GM21528 (cell line): ENCODE measurements at regions not wholly inside any gene's neighbourhood (a gene's known extent, or its start where the extent isn't known, plus 50 kb on each side); places are given as distances from the start of the nearest gene placed in this dataset.

Source experiments
- ATAC-seq: cut with Tn5 transposase; IDR thresholded peaks from one replicate; pipeline ENCODE4 v1.9.1; 2021; ENCODE audit warnings: mild to moderate bottlenecking, moderate library complexity; ENCODE audit not compliant: unreplicated experiment, low FRiP score

DNA sequence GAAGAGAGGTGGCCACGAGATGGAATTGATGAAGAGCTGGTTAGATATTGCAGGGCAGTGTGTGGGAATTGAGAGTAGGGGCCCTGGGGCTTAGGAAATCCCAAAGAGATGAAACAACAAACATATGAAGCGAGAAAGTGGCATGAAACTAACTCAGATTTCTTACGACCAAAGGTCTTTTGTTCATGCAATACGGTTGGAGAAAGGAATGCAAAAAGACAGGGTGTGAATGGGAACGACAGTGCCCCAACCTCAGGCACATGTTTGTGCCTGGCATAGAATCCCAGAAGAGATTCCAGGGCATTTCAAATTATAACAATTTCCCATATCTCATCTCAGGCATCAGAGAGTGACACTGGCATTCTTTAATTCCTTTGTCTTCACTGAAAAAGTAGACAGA lies 199.2 kb downstream of the ACTL7B start:
- no peak for ATAC-seq

DNA sequence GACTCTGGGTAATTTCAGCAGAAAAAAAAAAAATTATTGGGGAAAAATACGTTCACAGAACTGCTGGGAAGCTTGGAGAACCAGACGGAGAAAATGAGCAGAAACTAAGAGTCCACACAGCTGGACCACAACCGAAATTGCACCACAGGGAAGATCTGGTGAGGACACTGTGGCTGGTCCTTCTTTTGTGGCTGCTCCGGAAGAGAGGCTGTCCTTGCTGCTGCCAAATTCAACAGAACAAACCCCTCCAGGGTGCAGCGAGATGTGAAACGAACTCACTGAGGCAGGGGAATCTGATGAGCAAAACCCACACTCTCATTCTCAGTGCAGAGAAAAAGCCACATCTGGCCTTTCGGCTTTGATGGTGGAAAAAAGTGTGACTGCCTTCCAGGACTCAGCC lies 200.0 kb downstream of the ACTL7B start:
- no peak for ATAC-seq

DNA sequence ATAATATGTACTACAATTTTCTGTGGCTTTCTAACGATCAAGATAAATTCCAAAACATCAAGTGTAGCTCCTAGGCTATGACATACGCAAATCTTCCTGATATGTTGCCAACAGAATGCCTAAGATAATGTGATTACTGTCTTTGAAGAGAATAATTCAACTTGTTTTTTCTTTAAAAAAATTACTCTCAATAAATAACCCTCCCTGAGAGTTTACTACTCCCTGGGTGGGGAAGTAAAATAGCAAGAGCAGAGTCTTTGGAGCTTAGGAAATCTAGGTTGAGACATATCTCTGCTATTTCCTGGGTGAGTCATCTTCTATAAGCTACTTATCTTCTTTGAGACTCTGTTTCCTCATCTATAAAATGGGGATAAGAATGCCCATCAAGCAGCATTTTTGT lies 201.2 kb downstream of the ACTL7B start:
- ATAC-seq = no peak

DNA sequence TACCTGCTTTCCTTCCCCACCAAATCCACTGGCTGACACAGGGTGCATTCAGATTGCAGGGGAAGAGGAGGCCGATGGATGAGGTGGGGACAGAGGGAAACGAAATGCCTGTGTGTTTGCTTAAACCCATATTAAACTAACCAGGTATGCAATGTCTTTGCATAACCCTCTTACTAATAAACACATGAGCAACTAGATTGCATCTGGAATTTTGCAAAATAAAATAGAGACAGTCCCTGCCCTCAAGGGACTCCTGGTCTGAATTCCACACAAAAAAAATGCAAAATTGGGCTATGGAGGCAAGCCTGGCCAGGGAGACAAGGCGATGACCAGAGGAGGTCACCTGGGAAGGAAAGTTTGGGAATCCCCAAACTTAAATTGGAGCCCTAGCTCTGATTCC lies 202.9 kb downstream of the ACTL7B start:
- ATAC-seq = no peak

DNA sequence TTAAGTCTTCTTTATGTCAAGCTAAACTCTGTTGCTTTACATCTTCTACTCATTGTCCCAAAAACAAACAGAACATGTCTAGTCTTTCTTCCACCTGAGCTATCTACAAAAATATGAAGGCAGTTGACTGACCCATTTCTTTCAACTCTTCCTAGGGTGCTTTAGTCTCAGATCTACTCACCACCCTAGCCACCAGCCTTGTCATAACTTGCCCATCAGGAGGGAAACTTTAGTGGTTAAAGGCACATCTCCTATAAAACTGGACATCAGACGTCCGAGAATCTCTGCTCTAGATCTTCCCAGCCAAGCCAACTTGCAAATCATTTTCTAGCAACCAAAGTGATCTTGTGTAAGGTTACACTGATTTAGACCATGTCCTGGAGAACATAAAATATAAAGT lies 205.0 kb downstream of the ACTL7B start:
- ATAC-seq = no peak

DNA sequence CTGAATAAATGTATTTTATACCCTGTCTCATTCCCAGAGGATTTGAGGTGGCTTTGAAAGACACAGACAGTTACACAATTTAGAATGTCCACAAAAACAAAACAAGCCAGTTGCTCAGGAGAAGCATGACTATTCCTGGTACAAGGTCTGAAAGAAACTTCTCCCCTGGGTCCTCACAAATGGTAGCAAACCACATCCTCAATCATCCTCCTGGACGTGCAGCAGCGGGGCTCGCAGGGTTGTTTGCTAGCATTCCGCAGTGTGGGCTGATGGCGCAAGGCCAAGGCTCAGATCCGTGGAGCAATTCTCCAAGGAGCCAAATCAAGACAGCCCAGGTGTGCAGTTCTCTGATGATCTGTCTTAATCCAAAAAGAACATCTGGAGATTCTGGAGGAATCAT lies 210.3 kb downstream of the ACTL7B start:
- ATAC-seq = no peak

DNA sequence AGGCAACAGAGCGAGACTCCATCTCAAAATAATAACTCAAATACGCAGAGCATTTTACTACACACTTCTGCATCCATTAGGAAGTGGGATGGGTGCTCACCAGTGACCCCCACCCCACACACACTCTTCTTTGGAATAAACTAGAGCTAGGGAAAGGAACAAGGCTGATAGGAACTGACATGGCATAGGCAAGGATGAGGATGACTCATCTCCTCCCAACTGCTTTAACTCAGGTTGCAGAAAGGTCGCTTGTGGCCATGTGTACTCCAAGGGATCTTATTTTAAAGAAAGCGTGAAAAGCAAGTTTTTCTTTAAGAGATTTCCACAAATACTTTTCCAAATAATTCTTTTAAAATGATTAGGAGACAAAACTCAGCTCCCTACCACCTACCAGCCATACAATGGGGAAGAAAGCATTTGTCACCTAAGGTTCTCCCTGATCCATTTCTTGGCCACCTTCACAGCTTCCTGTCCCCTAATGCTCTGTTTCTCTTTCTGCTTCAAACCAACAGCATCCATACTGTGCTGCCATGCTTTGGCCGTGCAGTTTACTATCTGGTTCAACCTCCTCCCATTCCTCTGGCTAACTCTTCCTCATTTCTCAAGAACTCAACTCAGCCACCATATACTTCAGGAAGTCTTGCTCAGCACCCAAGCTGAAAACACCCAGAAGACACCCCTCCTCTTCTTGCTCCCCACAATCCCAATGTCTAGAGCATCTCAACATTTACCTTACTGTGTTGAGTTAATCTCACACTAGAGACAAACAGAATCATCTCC lies 211.9 kb downstream of the ACTL7B start:
- no peak for ATAC-seq

DNA sequence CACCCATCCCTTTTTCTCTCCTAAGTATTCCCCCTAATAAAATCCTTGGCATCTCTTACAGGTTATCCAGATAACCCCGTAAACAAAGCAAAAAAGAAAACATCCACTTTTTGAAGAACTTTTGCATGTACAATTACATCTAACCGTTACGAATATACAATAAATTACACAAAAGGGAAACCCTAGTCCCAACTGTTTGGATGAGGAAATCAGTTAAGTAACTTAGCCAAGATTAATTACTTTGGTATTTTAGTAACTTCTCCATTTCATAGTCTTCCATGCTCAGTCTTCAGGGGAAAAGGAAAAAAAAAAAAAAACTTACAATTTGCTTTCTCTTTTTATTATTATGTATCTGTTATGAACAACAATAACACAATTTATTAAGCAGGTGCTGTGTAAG lies 212.9 kb downstream of the ACTL7B start:
- ATAC-seq = no peak

DNA sequence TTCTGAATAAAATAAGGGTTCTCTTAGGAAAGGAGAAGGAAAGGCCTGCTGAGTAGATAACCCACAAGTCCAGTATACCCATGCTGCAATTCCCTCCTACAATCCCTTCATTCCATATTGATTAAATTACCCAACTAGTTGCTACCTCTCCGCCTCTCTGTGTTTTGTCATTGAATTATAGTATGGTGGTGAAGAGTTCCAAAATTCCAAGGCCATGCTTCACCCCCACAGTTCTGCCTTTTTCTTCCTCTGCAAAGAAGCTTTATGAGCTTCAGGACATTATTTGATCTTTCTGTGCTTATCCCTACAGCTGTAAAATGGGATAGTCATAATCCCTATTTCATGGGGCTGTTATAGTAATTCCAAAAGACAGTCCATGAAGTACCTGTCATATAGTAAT lies 215.6 kb downstream of the ACTL7B start:
- ATAC-seq = no peak

DNA sequence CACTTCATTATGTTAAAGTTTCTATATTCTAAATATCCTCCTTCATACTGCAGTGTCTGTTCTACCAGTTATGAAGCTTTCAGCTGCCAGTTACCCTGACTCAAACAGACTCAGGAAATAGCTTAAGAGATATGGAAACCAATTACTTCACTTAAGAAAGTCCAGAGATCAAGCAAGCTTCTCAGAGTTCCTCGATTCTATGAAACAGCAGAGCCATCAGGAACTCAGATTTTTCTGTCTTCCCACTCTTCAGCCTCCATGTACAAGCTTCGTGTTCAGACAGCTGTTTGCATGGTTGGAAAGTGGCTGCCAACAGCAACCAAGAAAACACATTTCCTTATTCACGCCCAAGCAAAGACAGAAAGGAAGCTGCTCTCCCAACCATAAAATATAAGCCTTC lies 216.1 kb downstream of the ACTL7B start:
- ATAC-seq = no peak

DNA sequence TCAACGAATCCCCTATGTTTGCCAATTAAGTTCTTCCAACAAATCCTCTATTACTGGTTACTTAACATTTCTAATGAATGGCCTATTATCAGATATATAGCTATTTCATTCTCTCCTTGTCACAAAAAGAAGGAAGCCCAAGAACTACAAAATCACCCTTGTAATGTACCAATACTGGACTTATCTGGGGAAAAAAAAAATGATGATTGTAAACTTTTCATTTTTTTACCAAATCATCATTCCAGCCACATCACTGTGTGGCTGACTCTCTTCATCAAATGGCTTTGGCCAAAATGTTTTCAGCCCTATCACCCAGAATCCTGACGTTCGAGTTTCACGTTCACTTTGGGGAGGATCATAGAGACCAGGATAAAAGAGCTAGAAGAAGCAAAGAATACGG lies 216.7 kb downstream of the ACTL7B start:
- no peak for ATAC-seq

DNA sequence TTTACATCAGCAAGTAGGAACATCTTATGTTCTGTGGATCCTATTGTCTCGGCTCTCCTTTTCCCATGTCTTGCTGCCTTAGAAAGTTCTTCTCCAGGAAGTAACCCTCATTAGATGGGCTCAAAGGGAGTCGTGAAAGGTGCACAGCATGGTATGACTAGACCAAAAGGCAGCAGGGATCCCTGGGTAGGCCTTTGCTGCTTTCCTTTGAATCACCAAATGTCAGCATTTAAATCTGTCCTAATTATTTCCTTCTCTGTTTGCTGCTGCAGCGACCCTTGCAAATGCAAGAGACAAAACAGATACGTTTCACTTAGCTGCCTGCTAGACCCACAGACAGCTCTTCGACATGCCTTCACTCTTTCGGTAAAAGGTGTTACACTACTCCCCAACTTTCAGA lies 218.4 kb downstream of the ACTL7B start:
- no peak for ATAC-seq

DNA sequence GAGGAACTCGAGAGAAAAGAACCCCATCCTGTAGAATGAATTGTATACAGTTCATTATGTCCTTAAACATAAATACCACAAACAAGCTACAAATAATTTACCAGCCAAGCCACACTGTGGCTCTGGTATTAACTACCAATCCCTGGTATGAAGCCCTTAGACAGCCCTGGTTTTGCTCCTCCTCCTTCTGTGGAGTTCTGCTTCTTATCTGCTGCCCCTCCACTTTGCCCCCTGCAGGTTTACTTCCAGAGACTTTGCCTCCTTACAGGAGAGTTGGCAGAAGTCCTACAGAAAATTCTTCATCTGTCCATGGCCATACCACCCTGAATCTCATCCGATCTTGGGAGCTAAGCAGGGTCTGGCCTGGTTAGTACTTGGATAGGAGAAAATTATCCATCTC lies 219.8 kb downstream of the ACTL7B start:
- ATAC-seq = no peak

DNA sequence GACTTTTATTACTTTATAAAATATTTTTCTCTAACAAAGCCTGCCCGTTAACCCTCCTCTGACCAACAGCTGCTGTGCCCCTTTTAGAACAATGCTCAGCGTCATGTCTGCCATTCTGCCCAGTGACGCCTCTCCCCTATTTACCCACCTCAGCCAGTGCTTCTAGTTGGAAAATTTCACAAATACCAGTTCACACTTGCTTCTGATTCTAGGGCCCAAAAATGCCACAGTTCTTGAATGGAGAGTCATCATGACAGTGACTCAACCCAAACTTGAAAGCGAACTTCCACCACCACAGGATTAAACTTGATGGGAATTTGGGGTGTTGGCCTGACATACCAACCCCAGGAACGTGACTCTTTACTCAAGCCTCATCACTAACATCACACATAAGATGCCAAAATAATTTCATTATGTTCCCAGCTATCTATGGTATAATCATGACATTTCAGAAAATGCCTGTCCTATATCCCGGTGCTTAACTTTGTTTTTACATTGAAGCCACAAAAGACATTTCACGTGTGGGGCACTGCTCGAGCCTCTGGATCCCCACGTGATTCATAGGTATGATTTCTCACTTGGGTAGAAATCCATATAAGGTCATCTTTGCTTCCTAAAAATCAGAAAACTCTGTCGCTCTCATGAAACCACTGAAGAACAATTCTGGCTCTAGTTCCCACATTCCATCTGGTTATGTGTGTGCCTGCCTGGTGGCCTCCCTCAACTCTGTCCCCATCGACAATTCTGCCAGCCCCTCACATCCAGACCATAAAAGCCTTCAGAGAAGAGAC lies 220.9 kb downstream of the ACTL7B start:
- no peak for ATAC-seq

DNA sequence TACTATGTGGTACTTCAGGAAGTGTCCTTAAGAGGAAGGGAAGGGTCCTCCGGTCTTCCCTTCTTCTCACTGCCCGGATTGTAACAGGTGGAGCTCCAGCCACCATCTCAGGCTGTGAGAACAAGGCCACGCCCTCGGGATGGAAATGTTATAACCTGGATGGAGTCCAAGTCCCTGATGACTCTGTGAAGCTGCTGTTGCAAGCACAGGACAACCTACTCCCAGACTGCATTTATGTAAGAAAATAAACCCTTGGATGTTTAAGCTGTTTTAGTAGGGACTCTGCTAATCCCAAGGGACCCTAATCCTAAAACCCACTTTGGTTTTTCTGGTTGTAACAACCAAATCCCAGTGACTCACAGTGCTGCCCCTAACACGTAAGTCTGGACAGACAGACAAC lies 221.6 kb downstream of the ACTL7B start:
- ATAC-seq = no peak

DNA sequence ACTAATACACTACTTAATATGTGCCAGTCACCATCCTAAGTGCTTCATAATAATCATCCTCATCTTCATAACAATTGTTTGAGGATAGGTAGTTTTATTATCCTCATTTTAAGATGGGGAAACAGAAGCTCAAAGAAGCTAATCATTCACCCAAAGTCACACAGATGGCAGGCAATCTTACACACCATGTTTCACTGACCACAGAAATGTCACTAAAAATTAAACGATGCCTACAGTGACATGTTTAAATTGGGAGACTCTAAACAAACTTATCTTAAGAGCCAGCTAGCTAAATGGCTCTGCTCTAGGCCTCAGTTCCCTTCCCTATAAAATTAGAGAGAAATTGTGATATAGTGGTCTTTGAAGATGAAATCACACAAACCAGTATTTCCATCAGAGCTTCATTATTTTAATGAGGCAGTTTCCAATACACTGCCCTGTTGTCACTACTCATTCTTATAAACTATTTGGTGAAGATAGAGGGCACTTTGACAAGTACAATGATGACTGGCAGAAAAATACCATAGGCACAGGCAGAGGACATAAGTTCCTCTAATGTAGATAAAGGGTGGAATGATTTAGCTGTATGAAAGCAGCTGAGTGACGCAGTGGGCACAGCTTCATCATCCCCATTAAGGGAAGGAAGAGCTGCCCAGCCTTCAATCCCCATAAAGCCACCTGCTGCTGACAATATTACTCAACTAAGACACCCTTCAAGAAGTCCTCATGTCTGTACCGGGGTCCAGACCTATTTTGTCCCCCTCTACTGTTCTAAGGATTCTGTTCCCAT lies 224.1 kb downstream of the ACTL7B start:
- no peak for ATAC-seq

DNA sequence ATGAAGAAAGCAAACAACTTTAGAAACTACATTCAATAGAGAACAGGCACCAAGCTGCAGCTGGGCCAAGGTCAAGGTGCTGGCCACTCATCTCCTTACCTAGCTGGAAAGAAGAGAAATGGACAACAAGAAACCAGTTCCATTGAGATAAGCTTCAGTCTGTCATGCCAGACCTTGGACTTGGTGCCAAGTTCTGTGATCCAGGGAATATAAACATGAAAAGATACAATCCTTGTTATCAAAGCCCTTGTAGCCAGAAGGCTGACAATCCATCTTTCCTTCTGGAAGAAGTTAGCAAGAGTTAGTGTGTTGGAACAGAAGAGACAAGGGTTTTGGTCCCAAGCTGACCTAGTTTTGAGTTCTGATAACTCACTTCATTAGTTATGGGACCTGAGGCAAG lies 227.5 kb downstream of the ACTL7B start:
- ATAC-seq = no peak

DNA sequence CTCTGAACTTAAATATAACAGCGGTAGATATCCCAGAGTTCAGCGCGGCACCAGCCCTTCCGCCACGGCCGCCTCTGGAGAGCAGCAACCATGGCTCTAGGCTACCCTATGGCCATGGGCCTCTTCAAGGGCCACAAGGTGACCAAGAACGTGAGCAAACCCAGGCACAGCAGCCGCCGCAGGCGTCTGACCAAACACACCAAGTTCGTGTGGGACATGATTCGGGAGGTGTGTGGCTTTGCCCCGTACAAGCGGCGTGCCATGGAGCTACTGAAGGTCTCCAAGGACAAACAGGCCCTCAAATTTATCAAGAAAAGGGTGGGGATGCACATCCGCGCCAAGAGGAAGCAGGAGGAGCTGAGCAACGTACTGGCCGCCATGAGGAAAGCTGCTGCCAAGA lies 229.0 kb downstream of the ACTL7B start:
- ATAC-seq = no peak

DNA sequence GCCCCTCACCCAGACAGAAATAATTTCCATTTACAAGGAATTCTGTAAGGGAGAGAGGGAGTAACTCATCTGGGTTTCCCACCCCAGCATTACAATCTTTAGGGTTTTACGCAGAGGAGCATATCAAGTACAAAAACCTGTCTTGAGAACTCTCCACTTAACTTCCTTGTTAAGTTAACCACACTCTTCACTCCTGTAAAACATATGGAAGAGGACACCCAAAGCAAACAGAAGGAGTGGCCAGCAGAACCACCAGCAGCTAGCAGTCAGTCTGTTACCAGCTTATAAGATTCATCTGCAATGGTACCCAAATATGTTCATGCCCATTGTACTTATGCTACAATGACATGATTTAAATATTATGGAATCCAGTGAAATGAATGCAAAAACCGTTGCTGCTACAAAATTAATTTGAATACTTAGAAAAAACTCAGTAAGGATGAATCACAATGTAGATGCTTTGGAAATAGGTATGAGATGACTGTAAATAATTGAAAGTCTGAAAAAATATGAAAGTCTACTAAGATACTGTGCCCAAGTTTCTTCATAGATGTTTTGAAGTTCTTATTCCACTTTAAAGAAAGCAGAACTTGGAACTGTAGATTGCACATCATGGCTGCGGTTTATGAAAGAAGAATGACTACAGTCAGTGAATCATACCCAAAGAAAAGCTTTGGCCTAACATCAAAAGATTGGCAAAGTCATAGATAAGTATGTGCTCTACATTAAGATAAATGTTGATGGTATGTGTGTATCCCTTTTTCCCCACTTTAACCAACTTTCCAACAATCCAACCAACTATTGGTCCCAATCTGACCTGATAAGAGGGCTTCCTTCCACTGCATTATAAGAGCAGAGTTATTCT lies 233.6 kb downstream of the ACTL7B start:
- no peak for ATAC-seq

DNA sequence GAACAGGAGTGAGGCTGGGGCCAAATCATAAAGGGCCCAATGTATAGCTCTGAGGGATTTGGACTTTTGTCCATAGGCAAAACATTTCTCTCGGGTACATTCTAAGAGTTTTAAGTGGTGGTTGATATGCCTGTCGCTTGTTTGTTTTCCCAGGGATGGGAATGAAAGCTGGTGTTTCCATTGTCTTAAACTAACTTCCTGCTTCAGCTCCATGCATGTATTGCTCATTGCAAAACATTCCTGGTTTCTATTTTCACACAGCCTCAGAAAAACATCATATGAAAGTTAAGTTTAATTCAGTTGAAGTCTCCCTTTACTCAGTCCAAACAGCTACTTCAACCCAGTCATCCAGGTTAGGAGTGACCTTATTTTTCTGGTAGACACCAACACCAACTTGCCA lies 235.0 kb downstream of the ACTL7B start:
- ATAC-seq = no peak
